ENCODE measurements at regions not wholly inside any gene's neighbourhood (a gene's known extent, or its start where the extent isn't known, plus 50 kb on each side); places are given as distances from the start of the nearest gene placed in this dataset.

GRCh38 chr10:130820880-130821482 lies 490.5 kb downstream of the TCERG1L start:
- H3K4me3 ChIP-seq (ENCODE audit: low read depth, low read length): no peak overlapping the region
- TF ChIP-seq, protein P1, sequence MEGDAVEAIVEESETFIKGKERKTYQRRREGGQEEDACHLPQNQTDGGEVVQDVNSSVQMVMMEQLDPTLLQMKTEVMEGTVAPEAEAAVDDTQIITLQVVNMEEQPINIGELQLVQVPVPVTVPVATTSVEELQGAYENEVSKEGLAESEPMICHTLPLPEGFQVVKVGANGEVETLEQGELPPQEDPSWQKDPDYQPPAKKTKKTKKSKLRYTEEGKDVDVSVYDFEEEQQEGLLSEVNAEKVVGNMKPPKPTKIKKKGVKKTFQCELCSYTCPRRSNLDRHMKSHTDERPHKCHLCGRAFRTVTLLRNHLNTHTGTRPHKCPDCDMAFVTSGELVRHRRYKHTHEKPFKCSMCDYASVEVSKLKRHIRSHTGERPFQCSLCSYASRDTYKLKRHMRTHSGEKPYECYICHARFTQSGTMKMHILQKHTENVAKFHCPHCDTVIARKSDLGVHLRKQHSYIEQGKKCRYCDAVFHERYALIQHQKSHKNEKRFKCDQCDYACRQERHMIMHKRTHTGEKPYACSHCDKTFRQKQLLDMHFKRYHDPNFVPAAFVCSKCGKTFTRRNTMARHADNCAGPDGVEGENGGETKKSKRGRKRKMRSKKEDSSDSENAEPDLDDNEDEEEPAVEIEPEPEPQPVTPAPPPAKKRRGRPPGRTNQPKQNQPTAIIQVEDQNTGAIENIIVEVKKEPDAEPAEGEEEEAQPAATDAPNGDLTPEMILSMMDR (IDR thresholded peaks at IDR 0.05; ENCODE audit: insufficient read depth, low read length, poor library complexity, severe bottlenecking): no peak
- no peak for DNase-seq (ENCODE audit: low read depth)
- no peaks in the 10 kb centered on the region for H3K36me3 ChIP-seq (ENCODE audit: control insufficient read depth, insufficient read depth, low read length)
- H3K27me3 ChIP-seq (ENCODE audit: control insufficient read depth, insufficient read depth, low read length): no peaks in the 10 kb centered on the region

- no peaks in the 10 kb centered on the region for H3K27me3 ChIP-seq (ENCODE audit: control insufficient read depth, insufficient read depth, low read length)
These were observed 487.1 kb downstream of the TCERG1L start for GRCh38 chr10:130824230-130825014.

DNA sequence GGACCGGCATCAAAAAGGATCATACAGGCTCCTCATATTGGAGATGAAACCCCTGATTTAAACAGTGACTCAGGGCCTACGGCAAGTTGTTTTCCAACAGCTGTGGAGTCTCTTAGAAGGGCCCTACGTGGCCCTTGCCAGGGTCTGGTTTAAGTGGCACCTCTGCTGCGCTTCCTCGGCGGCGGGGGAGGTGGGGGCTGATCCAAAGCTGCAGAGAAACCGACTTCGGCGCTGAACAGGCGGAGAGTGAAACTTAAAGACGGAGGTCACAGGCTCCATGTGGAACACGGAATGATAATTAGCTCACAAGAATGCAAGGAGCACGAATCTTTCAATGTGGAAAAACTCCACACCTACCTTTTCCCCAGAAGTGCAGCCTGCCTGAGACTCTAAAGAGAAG lies 477.9 kb downstream of the TCERG1L start:
- DNase-seq (ENCODE audit: low read depth): no peak
- Histone ChIP-seq H3K4me3 (ENCODE audit: low read depth, low read length) (no peak overlapping the region), H3K36me3 (ENCODE audit: control insufficient read depth, insufficient read depth, low read length) (no peaks in the 10 kb centered on the region), H3K27me3 (ENCODE audit: control insufficient read depth, insufficient read depth, low read length) (no peaks in the 10 kb centered on the region)
- TF ChIP-seq, protein P1 (IDR thresholded peaks at IDR 0.05; ENCODE audit: insufficient read depth, low read length, poor library complexity, severe bottlenecking): no peak

More at GRCh38 chr10:130824230-130825014, 487.1 kb downstream of the TCERG1L start:
- DNase-seq (ENCODE audit: low read depth): no peak
- TF ChIP-seq, protein P1 (IDR thresholded peaks at IDR 0.05; ENCODE audit: insufficient read depth, low read length, poor library complexity, severe bottlenecking): no peak
- H3K36me3 ChIP-seq (ENCODE audit: control insufficient read depth, insufficient read depth, low read length): no peaks in the 10 kb centered on the region
- no peak overlapping the region for H3K4me3 ChIP-seq (ENCODE audit: low read depth, low read length)

- Histone ChIP-seq H3K4me3 (ENCODE audit: low read depth, low read length) (no peak overlapping the region), H3K27me3 (ENCODE audit: control insufficient read depth, insufficient read depth, low read length) (no peaks in the 10 kb centered on the region), H3K36me3 (ENCODE audit: control insufficient read depth, insufficient read depth, low read length) (no peaks in the 10 kb centered on the region)
- no peak for DNase-seq (ENCODE audit: low read depth)
- TF ChIP-seq, protein P1 (IDR thresholded peaks at IDR 0.05; ENCODE audit: insufficient read depth, low read length, poor library complexity, severe bottlenecking): no peak
These were observed 477.4 kb downstream of the TCERG1L start for GRCh38 chr10:130834170-130834569.

DNA sequence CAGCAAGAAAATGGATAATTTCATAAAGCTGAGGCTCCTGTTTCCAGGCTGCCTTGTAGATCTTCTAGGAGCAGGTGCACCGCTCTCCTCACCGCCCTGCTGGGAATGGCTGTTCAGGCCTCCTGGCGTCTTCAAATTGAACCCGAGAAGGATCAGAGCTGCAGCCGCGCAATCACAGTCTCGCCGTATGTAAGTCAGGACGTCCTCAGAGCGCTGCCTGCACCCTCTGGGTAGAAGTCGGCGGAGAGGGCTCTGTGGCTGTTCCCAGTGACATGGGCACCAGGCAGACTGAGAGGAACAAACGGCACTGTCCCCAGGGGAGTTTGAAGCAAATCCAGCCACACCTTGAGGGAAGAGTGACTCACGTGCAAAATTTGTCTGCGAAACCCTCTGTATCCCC lies 476.9 kb downstream of the TCERG1L start:
- no peak for DNase-seq (ENCODE audit: low read depth)
- H3K4me3 ChIP-seq (ENCODE audit: low read depth, low read length): no peak overlapping the region
- no peaks in the 10 kb centered on the region for H3K36me3 ChIP-seq (ENCODE audit: control insufficient read depth, insufficient read depth, low read length)
- H3K27me3 ChIP-seq (ENCODE audit: control insufficient read depth, insufficient read depth, low read length): no peaks in the 10 kb centered on the region
- TF ChIP-seq, protein P1 (IDR thresholded peaks at IDR 0.05; ENCODE audit: insufficient read depth, low read length, poor library complexity, severe bottlenecking): no peak
